Activated gamma-delta T cell treated with anti-CD3 and anti-CD28 coated beads, Interleukin-2, amount 50 U/mL, for 16 hours (primary cell): ENCODE measurements at regions not wholly inside any gene's neighbourhood (a gene's known extent, or its start where the extent isn't known, plus 50 kb on each side); places are given as distances from the start of the nearest gene placed in this dataset.
"Not testable (repeated sequence)": the region's sequence is repeated elsewhere in the genome, so short reads cannot be mapped to it uniquely, and the experiment has no call there.

Source experiments
- DNase-seq: peaks from one replicate; pipeline ENCODE4 v3.0.0-alpha.2; 2020; ENCODE audit warnings: low read depth

DNA sequence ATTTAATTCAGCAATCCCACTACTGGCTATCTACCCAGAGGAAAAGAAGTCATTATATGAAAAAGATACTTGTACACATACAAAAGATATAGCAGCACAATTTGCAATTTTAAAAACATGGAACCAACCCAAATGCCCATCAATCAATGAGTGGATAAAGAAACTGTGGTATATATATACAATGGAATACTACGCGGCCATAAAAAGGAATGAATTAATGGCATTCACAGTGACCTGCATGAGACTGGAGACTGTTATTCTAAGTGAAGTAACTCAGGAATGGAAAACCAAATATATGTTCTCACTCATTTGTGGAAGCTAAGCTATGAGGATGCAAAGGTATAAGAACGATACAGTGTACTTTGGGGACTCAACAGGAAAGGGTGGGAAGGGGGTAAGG, 102.8 kb upstream of the KCNMA1 start:
- not testable (repeated sequence) for DNase-seq

- no peak for DNase-seq
Measured at GRCh38 chr10:77738496-77739158, 101.0 kb upstream of the KCNMA1 start.

DNA sequence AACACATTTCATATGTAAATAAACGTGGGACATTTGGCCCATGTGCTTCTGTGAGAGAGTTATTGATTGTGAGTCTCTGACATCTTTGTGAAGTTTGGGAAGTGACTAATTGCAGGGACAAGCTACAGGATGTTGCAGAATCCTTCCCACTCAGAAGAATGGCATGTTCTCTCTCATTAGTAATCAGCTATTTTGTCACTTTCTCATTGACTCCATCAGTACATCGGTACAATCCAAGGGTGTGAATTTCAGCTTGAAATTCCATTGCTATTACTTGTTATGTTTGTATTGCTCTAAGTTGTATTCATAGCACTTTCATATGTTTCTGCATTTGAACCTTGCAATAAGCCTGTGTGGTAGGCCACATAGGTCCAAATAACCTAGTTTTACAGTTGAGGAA, 100.0 kb upstream of the KCNMA1 start:
- DNase-seq = no peak

- DNase-seq = not testable (repeated sequence)
Measured at GRCh38 chr10:77735136-77735535, 97.5 kb upstream of the KCNMA1 start.

- DNase-seq = no peak
Measured at GRCh38 chr10:77732213-77733003, 94.8 kb upstream of the KCNMA1 start.

GRCh38 chr10:77727481-77727880, 89.9 kb upstream of the KCNMA1 start:
- DNase-seq = no peak

DNA sequence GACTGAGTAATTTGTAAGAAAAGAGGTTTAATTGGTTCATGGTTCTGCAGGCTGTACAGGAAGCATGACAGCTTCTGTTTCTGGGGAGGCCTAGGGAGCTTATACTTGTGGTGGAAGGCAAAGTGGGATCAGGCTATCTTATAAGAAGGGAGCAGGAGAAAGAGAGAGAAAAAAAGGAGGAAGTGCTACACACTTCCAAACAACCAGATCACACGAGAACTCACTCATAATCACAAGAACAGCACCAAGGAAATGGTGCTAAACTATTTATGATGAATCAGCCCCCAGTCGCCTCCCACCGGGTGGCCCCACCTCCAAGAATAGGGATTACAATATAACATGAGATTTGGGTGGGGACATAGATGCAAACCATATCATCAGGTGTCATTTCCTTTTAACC, 89.1 kb upstream of the KCNMA1 start:
- DNase-seq = no peak

DNA sequence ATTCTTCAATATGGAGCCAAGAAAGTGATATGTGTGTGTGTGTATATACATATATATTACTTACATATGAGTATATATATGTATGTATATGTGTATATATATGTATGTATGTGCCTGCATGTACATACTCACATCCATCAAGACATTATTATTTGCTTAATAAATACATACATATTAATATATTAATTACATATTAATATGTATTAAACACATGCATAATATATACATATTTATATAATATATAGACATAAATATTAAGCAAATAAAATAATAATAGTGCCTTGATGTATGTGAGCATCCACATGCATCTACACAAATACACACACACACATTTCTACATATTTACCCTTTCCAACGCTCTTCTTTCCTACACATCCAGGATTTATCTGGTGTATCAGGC, 88.7 kb upstream of the KCNMA1 start:
- DNase-seq = no peak

DNA sequence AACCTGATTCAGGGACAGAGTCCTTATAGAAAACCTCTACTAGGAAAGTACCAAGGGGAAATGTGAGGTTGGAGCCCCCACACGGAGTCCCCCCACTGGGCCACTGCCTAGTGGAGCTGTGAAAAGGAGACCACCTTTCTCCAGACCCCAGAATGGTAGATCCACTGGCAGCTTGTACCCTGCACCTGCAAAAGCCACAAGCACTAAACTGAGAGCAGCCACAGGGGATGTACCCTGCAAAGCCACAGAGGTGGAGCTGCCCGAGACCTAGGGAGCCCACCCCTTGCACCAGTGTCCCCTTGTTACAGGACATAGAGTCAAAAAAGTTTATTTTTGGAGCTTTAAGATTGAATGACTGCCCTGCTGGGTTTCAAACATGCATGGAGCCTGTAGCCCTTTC, 87.2 kb upstream of the KCNMA1 start:
- DNase-seq = no peak

DNA sequence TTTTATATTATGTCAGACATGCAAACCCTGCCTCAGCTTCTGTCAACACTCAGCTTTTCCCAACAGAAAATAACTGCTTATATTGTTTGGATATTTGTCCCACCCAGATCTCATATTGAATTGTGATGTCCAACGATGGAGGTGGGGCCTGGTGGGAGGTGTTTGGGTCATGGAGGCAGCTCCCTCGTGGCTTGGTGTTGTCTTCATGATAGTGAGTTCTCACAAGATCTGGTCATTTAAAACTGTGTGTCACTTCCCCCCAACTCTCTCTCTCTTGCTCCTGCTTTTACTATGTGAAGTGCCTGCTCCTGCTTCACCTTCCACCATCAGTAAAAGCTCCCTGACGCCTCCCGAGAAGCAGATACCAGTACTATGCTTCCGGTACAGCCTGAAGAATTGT, 85.8 kb upstream of the KCNMA1 start:
- DNase-seq = no peak

- not testable (repeated sequence) for DNase-seq
Measured at GRCh38 chr10:77722956-77723355, 85.3 kb upstream of the KCNMA1 start.

DNA sequence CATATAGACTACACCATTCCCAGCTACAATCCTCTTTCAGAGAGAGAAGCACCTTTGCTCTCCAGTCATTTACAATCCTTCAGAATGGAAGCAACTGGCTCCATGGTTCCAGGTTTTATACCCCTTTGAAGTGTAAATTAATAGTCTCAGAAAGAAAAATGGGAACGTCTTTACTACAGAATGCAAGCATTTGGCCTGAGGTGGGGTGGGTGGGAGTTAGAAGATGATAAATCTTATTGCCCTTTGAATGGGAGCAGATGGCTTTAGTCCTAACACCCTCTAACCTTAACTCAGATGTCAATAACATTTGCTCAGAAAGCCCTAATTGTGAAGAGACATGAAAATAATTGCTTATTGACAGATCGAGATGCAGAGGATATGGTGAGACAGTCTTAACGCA, 84.2 kb upstream of the KCNMA1 start:
- DNase-seq = no peak

GRCh38 chr10:77718957-77719356, 81.3 kb upstream of the KCNMA1 start:
- DNase-seq = no peak

DNA sequence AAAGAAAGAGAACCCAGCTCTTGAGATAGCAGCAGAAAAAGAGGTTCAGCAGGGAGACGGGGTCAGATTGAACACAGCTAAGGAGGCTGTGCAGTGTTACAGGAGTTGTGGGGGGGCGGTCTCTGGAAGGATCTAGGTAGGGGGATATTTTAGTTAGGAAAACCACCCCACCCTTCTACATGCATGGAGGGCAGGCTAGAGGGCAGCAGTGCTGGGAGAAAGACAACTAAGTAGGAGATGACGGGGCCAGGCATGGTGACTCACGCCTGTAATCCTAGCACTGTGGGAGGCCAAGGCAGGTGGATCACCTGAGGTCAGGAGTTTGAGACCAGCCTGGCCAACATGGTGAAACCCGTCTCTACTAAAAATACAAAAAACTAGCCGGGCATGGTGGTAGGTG, 80.7 kb upstream of the KCNMA1 start:
- not testable (repeated sequence) for DNase-seq

DNA sequence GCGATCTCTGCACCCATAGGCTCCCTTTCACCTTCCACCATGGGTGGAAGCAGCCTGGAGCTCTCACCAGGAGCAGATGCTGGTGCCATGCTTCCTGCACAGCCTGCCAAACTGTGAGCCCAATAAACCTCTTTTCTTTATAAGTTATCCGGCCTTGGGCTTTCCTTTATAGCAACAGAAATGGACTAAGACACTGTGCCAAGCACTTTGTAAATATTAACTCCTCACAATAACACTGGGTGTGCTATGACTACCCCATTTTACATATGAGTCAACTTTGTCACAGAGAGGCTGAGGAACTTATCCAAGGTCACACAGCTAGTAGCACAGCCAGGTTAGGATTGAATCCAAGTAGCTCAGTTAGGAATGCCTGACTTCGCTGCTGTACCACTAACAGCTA, 79.7 kb upstream of the KCNMA1 start:
- DNase-seq = no peak

GRCh38 chr10:77716458-77717317, 79.1 kb upstream of the KCNMA1 start:
- no peak for DNase-seq

DNA sequence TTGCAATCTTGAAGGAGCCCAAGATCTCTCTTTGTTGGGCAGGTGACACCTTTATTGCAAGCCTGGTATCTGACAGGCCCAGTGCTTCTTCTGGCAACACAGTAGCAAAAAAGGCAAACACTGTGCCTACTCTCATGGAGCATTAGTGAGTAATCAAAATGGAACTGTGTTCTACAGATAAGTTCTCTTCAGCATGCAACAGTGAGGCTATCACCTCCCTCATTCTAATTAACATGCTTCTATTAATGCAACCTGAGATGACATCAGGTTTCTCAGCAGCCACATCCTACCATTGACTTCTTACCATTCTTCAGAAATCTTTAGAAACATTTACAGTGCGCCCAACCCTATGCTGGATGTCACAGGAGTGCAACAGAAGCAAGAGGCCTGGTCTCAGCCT, 77.9 kb upstream of the KCNMA1 start:
- DNase-seq = no peak

- DNase-seq = no peak
Measured at GRCh38 chr10:77715088-77715487, 77.5 kb upstream of the KCNMA1 start.

GRCh38 chr10:77713521-77714280, 76.1 kb upstream of the KCNMA1 start:
- DNase-seq = no peak

GRCh38 chr10:77712207-77712606, 74.6 kb upstream of the KCNMA1 start:
- DNase-seq = no peak

- no peak for DNase-seq
Measured at GRCh38 chr10:77711683-77712049, 74.1 kb upstream of the KCNMA1 start.
